B cell (primary cell): ENCODE measurements at regions not wholly inside any gene's neighbourhood (a gene's known extent, or its start where the extent isn't known, plus 50 kb on each side); places are given as distances from the start of the nearest gene placed in this dataset.
A peak's percentile ranks its signal among the peaks of the same experiment; 100 is the strongest.

ENCODE experiments used
- ATAC-seq: fragments of 200-7000 bp; cut with Tn5 transposase; one replicate; pipeline ENCODE4 v1.10.0; 2021; ENCODE audit warnings: low read depth, mild to moderate bottlenecking, moderate number of reproducible peaks, moderate library complexity
- CTCF ChIA-PET: fragments of 350-600 bp; sonication (Branson Sonifier 250); formaldehyde crosslinking; loops from one replicate; lab custom pipeline; 2021; ENCODE audit warnings: antibody characterized with exemption, inconsistent platforms; lab: Charles Lee
- POLR2A ChIA-PET: fragments of 350-600 bp; sonication (Branson Sonifier 250); formaldehyde crosslinking; loops from one replicate; lab custom pipeline; 2021; ENCODE audit warnings: antibody characterized with exemption; lab: Charles Lee
- DNase-seq: peaks from one replicate; pipeline ENCODE4 v3.0.0; 2013
- H2AFZ ChIP-seq: 2 replicates; pipeline ENCODE4 v1.6.1; 2012; ENCODE audit warnings: mild to moderate bottlenecking, low read depth, low read length; ENCODE audit not compliant: insufficient read depth, poor library complexity, severe bottlenecking
- H3K27ac ChIP-seq, 2 donors: 1 replicate in 1 of 2; 2 replicates in 1 of 2; pipeline ENCODE4 v1.5.1; 2012 to 2013; ENCODE audit warnings: low read length in 2 of 2, mild to moderate bottlenecking in 2 of 2, moderate library complexity in 1 of 2
- H3K27me3 ChIP-seq, 4 experiments: fragments of 200-600 bp in 1 of 4; sonication (generic) in 1 of 4; replicated peaks in 1 of 4; 1 replicate in 2 of 4; 2 replicates in 2 of 4; pipeline versions ENCODE4 v1.6.1 to v1.7.0; 2013 to 2016; ENCODE audit warnings: low read length in 3 of 4, mild to moderate bottlenecking in 2 of 4, mixed read lengths in 1 of 4, moderate library complexity in 1 of 4; ENCODE audit not compliant: insufficient read depth in 4 of 4, control insufficient read depth in 3 of 4; ENCODE audit errors: control extremely low read depth in 1 of 4
- H3K36me3 ChIP-seq, 2 experiments: replicated peaks in 1 of 2; 1 replicate in 1 of 2; 2 replicates in 1 of 2; pipeline versions ENCODE4 v1.6.1 to v1.7.1; 2013; ENCODE audit warnings: low read length in 1 of 2; ENCODE audit not compliant: insufficient read depth in 2 of 2, control insufficient read depth in 1 of 2; ENCODE audit errors: control extremely low read depth in 1 of 2, extremely low read depth in 1 of 2
- H3K4me1 ChIP-seq, 2 donors: fragments of 200-600 bp in 1 of 2; sonication (generic) in 1 of 2; 1 replicate in 1 of 2; 2 replicates in 1 of 2; pipeline versions ENCODE4 v1.5.1 to v1.6.1; 2013 to 2017; ENCODE audit warnings: low read length in 2 of 2; ENCODE audit not compliant: control insufficient read depth in 2 of 2, insufficient read depth in 2 of 2
- H3K4me2 ChIP-seq: replicated peaks from 2 replicates; pipeline ENCODE3; 2012; ENCODE audit warnings: mild to moderate bottlenecking, low read depth, low read length; ENCODE audit not compliant: poor library complexity, severe bottlenecking
- H3K4me3 ChIP-seq, 5 experiments: fragments of 200-600 bp in 1 of 5; sonication (generic) in 1 of 5; 1 replicate in 3 of 5; 2 replicates in 2 of 5; pipeline versions ENCODE4 v1.5.1 to v1.7.0; 2011 to 2016; ENCODE audit warnings: low read length in 4 of 5, mild to moderate bottlenecking in 4 of 5, low read depth in 2 of 5, control low read depth in 1 of 5, moderate library complexity in 1 of 5; ENCODE audit not compliant: insufficient read depth in 1 of 5; ENCODE audit errors: control extremely low read depth in 1 of 5, extremely low read depth in 1 of 5
- H3K79me2 ChIP-seq: fragments of 200-600 bp; sonication (generic); one replicate; pipeline ENCODE4 v1.6.0; 2016; ENCODE audit warnings: low read length; ENCODE audit not compliant: control insufficient read depth, insufficient read depth
- H3K9ac ChIP-seq: fragments of 200-600 bp; sonication (generic); 2 replicates; pipeline ENCODE4 v1.6.1; 2017; ENCODE audit warnings: mild to moderate bottlenecking, low read length, moderate library complexity
- H3K9me3 ChIP-seq, 3 donors: one replicate each; pipeline versions ENCODE4 v1.6.1 to v1.7.1; 2013; ENCODE audit warnings: low read length in 2 of 3; ENCODE audit not compliant: control insufficient read depth in 2 of 3, insufficient read depth in 1 of 3; ENCODE audit errors: control extremely low read depth in 1 of 3
- H4K20me1 ChIP-seq: 2 replicates; pipeline ENCODE4 v1.6.0; 2012; ENCODE audit warnings: mild to moderate bottlenecking, low read length; ENCODE audit not compliant: insufficient read depth, control insufficient read depth, poor library complexity, severe bottlenecking
- H3K27ac Mint-ChIP-seq: one replicate; pipeline ENCODE4 v1.8.0; 2021; ENCODE audit warnings: mixed read lengths
- H3K27me3 Mint-ChIP-seq: one replicate; pipeline ENCODE4 v1.8.0; 2021; ENCODE audit warnings: mixed read lengths
- H3K4me1 Mint-ChIP-seq: one replicate; pipeline ENCODE4 v1.8.0; 2021; ENCODE audit warnings: mixed read lengths
- H3K4me3 Mint-ChIP-seq: one replicate; pipeline ENCODE4 v1.8.0; 2021; ENCODE audit warnings: mixed read lengths
- H3K9me3 Mint-ChIP-seq: one replicate; pipeline ENCODE4 v1.8.0; 2022; ENCODE audit warnings: mixed read lengths; ENCODE audit not compliant: insufficient read depth
- CTCF ChIP-seq: fragments of 200-600 bp; IDR thresholded peaks from one replicate; pipeline ENCODE4 v1.8.0; 2022; ENCODE audit warnings: antibody characterized with exemption, mild to moderate bottlenecking
- EZH2 ChIP-seq: IDR thresholded peaks from 2 replicates; pipeline ENCODE4 v1.6.1; 2012; ENCODE audit warnings: borderline replicate concordance, low read depth, mild to moderate bottlenecking, moderate library complexity, low read length; ENCODE audit not compliant: insufficient read depth, poor library complexity, severe bottlenecking
- WGBS: methylation state at CpG from one replicate; pipeline ENCODE4 v1.1.5; 2013; ENCODE audit warnings: missing lambda C conversion rate; ENCODE audit not compliant: insufficient coverage; 5-methylcytosine and 5-hydroxymethylcytosine counted together
- intact Hi-C: fragments of 100-400 bp; cut with micrococcal nuclease; formaldehyde crosslinking; loops from one replicate; pipeline ENCODE4 v1.10.0; 2022

GRCh38 chr5:33232731-33233505 lies 207.8 kb upstream of the TARS1 start:
- H3K4me1 Mint-ChIP-seq: peaks cover 14% of the 10 kb centered on the region
- H3K36me3 ChIP-seq: no peaks in the 10 kb centered on the region
- ChIA-PET POLR2A (no interaction called here), CTCF (no interaction called here)
- no peak overlapping the region for H3K4me3 ChIP-seq
- H3K9me3 Mint-ChIP-seq: no peaks in the 10 kb centered on the region
- no peaks in the 10 kb centered on the region for H3K27me3 ChIP-seq
- ATAC-seq (no peak), DNase-seq (no peak)
- H3K4me3 Mint-ChIP-seq: no peak overlapping the region
- H3K4me2 ChIP-seq: no peak overlapping the region
- H4K20me1 ChIP-seq: no peaks in the 10 kb centered on the region
- H3K27me3 Mint-ChIP-seq: no peaks in the 10 kb centered on the region
- no peaks in the 10 kb centered on the region for H3K79me2 ChIP-seq
- no CpG with 5 or more reads among the region's 3 CpGs for WGBS
- H3K9ac ChIP-seq: no peak overlapping the region
- peaks cover 6 to 11% of the 10 kb centered on the region in 2 donors for H3K4me1 ChIP-seq
- H3K9me3 ChIP-seq: no peaks in the 10 kb centered on the region
- no peak for TF ChIP-seq CTCF
- no peak for TF ChIP-seq EZH2
- H3K27ac Mint-ChIP-seq: no peak overlapping the region
- intact Hi-C loops: no loop called here
- H3K27ac ChIP-seq: no peak overlapping the region
- no peak overlapping the region for H2AFZ ChIP-seq

GRCh38 chr5:33235304-33235703 lies 205.5 kb upstream of the TARS1 start:
- DNase-seq (no peak), ATAC-seq (no peak)
- POLR2A ChIA-PET: no interaction called here
- H3K27me3 Mint-ChIP-seq: no peaks in the 10 kb centered on the region
- Histone ChIP-seq H3K4me1 (peaks cover 6 to 11% of the 10 kb centered on the region in 2 donors), H3K4me3 (no peak overlapping the region), H3K9me3 (no peaks in the 10 kb centered on the region), H3K4me2 (peak overlapping the region; percentile 5), H2AFZ (peak overlapping the region; percentile 37), H3K9ac (no peak overlapping the region), H3K36me3 (no peaks in the 10 kb centered on the region), H3K27ac (no peak overlapping the region), H3K79me2 (no peaks in the 10 kb centered on the region), H4K20me1 (no peaks in the 10 kb centered on the region), H3K27me3 (no peaks in the 10 kb centered on the region)
- TF ChIP-seq EZH2 (no peak), CTCF (no peak)
- intact Hi-C loops: no loop called here
- 88% methylated on average over 1 of the region's 4 CpGs for WGBS
- CTCF ChIA-PET: no interaction called here
- no peak overlapping the region for H3K4me3 Mint-ChIP-seq
- H3K9me3 Mint-ChIP-seq: no peaks in the 10 kb centered on the region
- no peak overlapping the region for H3K27ac Mint-ChIP-seq
- peaks cover 14% of the 10 kb centered on the region for H3K4me1 Mint-ChIP-seq
